Pons (tissue), 1 donor: ENCODE measurements at regions not wholly inside any gene's neighbourhood (a gene's known extent, or its start where the extent isn't known, plus 50 kb on each side); places are given as distances from the start of the nearest gene placed in this dataset.
A peak's percentile ranks its signal among the peaks of the same experiment; 100 is the strongest.
"Not testable (repeated sequence)": the region's sequence is repeated elsewhere in the genome, so short reads cannot be mapped to it uniquely, and the experiment has no call there.

Source experiments
- DNase-seq: peaks from one replicate; pipeline ENCODE4 v3.0.0-alpha.2; 2016; ENCODE audit warnings: low spot score

DNA sequence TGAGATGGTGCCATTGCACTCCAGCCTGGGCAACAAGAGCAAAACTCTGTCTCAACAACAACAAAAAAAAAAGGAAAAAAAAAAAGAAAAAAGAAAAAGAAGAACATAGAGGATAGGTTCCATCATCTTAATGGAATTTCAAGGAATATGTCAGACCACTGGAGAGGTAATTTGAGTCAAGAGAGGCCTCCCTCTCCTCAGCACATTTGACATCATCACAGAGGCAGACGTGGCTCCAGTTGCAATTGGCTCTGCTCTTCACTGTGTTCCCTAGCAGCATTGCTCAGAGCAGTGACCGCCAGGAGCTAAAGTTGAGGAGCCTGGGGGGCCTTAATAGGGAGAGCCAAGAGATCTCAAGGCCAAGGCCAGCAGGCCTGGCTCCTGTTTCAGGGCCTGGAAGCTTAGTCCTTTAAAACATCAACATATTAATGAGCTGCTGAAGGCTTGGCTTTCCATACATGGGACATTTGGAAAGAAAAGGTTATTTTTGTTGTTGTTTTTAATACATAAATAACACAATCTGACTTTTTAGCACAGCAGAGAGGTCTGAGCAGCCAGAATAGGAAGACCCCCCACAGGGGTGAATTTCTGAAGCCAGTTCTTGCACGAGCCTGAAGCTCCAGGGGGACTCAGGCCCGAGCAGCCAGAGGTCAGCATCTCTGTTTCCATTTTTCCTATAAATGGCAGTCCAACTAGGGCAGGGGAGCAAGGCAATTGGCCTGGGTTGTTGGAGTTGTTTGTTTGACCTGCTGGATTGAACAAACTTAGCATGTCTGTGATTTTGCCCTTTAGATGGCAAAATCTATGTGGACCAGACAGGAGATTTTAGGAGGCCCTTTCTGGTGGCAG, 118.3 kb upstream of the FGGY start:
- DNase-seq: peak; percentile 17

DNA sequence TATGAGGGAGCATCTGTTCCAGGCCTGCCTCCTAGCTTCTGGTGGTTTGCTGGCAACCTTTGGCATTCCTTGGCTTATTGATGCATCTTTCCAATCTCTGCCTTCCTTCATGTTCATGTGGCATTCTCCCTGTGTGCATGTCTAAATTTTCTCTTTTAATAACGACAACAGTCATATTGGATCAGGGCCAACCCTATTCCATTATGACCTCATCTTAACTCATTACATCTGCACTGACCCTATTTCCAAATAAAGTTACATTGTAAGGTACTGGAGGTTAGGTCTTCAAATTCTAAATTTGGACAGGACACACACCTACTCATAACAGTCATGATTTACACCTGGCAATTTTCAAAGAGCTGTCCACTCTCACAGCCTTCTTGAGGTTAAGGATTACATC, 117.2 kb upstream of the FGGY start:
- no peak for DNase-seq

DNA sequence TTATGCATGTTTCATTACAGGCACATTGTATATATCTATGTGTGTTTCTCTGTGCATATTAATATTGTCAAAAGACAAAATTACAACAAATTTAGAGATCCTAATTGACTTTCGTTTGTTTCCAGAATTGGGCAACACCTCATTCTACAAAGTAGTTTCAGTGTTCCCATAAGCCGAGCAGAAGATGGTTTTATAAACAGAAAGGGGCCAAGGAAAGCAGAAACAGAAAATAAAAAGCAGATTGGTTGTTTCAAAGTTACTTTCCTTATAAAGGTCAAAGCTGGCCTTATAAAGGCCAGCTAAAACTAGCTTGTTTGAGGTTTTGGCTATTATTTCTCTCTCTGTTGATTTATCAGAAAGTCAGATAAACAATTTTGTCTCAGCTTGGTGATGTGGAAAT, 116.2 kb upstream of the FGGY start:
- DNase-seq: no peak

DNA sequence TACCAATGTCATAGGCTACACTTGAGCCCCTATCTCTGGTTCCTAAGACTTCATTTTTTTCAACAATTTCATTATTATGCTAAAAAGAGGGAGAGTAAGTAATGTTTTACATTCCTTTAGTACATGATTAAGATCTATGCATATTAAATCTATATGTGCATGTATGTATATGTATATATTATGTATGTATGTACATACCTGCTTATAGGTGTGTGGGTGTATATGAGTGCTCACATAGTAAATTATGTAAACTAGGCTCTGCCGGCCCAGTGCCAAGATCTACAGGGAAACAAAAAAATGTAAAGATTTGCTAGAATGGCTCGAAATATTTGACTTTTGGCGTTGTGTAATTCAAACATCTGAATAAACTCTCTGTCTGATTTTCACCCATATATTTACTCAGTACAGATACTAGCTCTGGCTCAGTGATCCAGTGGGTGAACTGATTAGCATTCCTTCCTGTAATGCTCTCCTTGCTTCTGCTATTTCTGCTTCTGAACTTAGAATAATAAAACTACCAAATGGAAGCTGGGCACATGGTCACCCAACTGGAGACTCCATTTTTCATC, 113.1 kb upstream of the FGGY start:
- no peak for DNase-seq

DNA sequence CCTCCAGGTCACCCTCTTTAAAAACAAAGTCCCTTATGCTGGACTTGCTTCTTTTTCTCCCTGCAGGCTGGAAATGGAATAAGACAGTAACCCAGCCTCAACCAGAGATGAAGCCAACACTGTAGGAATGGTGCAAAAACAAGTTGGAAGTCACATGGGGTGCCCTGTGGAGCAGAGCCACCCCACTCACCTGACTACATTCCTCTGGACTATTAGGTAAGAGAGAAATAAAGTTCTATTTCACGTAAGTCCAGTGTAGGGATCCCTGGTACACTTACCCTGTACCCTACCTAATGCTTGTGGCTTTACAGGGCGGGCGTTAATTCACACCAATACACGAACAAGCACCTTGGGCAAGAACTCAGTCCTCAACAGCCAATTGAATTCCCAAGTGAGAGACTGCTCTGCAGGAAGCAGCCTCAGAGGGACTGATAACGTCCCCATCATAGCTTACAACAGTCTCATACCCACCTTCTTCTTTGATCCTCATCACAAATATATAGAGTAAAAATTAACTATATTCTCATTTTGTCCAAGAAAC, 112.5 kb upstream of the FGGY start:
- no peak for DNase-seq

DNA sequence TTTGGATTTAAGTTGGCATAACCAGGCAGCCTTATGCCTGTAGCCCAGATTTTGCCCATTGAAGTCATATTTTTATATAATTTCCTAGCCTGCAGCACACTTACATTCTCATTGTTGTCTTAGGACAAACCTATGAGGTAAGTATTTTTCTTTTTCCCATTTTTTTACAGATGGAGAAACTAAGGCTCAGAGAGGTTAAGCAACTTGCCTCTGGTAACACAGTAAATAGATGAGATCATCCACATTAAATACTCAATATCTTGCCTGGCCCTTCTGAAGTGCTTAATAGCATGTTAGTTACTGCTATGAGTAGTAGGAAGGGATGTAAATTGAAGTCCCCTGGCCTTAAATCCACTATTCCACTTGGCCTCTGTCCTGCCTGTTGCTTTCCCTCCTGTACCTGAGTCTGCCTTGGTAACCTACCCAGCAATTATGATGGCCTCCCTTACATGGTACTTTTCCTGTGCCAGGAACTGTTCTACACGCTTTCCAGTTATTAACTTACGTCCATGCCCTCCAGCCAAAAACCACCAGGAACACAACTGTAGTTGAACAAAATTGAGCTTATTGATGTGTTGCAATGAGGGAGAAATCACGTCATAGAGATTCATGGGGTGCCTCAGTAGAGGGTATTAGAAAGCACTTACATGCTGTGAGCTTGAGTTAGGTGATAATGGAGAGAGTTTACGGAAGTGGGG, 111.6 kb upstream of the FGGY start:
- DNase-seq: no peak

DNA sequence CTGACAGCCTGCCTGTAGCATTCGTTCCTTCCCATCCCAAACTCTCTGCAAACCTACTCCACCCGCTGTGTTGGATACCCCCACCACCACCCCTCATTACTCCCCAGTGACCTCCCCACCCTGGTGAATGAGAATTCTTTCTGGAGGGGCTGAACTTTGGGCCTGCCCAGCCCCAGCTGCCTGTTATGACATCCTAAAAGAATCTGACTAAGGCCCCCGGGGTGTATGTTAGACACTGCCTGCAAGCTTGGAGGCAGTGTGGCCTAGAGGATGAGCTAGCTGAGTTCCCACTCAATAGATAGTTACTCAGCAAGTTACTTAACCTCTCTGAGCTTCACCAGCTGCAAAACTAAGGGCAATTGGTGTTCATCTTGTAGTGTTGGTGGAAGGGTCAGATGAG, 110.2 kb upstream of the FGGY start:
- no peak for DNase-seq

DNA sequence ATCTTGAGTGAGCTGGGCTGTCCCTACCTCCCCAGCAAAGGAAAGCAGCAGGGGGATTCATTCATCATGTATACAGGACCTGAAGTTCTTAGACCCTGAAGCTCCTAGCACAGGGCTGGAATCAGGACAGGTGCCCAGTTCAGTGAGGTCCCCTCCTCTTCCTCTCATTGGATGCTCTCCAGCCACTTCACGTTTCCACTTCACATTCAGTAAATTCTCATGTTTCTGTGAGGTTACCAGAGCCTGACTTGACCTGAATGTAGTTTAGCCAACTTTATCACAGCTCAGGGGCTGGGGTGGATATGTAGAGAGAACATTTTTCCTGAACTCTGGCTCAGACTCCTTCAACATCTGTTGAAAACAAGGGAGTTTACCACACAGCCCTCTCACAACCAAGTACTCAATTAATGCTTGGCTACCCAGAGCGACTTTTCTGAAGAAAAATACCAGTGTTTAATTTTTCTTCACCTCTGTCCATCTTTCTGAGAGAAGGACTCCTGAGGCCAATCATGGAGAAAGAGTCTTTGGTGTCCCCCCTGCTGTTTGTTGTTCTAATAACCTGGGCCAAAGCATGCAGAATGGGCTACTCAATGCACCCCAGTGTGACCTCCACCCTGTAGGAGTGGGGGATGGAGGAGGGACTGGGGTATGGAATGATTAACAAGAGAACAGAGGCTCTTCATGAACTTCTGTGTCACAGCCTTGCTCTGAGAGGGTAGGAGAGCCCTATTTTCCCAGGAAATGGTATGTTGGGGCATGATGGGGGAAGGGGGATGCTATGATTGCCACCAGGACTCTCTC, 108.3 kb upstream of the FGGY start:
- no peak for DNase-seq

DNA sequence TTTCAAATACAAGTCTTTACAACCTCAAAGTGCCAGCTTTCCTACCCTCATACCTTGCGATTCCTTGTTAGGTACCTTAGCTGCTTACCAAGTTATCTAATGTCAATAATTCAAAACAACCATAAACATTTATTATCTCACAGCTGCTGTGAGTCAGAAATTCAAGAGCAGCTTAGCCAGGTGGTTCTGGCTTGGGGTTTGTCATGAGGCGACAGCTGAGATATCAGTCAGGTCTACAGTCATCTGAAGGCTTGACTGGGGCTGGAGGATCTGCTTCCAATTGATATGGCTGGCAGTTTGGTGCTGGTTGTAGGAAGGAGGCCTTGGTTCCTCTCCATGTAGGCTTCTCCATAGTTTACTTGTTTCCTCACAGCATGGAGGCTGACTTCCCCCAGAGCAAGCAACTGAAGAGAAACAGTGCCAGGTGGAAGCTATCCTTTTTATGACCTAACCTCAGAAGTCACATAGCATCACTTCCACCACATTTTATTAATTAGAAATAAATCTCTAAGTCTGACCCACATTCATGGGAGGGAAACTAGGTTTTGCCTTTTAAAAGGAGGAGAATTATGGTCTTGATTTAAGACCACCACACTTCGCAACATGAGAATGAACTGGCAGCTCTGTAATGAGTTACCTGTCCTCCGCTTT, 103.3 kb upstream of the FGGY start:
- no peak for DNase-seq

DNA sequence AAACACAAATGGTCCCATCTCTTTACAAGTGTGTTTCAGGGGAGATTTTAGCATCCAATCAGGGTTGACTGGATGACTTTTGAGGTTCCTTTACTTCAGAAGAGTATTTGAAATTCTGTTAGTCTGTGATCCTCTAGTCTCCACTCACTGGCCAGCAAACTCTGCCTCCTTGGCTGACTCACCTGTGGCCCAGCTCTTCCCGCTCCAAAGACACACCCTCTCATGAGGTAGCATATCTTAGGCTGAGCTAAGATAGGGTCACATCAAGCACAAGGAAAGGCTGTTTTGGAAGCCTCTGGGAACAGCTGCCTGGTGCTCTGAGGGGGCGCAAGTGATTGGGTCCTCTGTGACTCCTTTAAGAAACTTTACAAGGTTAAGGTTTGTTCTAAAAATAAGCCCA, 102.3 kb upstream of the FGGY start:
- no peak for DNase-seq

DNA sequence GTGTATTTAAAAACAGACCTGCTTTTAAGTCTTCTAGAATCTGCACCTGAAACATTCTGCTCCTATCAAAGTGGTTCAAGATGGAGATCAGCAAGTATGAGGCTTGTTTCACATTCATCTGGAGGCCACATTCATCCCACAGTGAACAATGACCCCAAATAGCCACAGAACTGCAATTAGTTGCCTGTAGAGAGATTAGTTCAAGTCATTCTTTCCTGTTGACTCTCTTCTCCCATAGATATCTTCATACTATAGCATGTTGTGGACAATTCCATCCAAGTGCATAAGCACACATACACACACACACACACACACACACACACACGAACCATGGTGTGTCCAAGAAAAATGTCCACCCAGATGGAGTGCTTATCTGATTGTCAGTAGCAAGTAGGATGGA, 101.7 kb upstream of the FGGY start:
- no peak for DNase-seq

DNA sequence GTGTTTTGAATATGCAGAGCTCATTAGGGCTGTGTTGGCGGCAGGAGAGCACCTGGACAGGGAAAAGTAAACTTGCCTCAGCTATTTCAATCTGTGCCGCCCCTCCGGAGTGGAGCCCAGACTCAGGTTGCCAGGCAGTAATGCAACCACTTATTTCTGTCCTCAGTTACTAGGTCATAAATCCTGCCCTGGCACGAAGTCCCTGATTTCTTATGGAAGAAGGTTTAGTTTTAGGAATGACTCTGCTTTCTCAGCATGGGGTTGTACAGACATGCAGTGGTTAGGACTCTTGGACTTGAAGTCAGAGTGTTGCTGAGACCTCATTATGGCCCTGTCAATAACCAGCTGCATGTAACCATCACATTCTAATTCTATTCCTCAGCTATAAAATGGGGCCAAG, 98.3 kb upstream of the FGGY start:
- DNase-seq: no peak

DNA sequence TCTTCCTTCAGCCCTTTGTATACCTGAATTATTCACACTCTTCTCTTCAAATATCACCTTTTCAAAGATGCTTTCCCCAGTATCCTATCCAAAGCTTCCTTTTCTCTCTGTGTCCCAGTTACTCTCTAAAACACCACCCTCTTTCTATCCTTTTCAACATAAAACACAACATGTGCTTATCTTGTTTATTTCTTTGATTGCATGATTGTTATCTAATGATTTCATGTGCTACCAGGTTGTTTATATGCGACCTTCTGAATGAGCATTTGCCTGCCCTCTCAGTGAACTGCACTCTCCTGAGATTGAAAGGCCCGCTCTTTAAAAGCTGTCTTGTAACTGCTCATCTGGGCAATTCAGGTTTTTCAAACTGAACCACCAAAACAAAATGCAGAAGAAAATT, 97.7 kb upstream of the FGGY start:
- DNase-seq: no peak

DNA sequence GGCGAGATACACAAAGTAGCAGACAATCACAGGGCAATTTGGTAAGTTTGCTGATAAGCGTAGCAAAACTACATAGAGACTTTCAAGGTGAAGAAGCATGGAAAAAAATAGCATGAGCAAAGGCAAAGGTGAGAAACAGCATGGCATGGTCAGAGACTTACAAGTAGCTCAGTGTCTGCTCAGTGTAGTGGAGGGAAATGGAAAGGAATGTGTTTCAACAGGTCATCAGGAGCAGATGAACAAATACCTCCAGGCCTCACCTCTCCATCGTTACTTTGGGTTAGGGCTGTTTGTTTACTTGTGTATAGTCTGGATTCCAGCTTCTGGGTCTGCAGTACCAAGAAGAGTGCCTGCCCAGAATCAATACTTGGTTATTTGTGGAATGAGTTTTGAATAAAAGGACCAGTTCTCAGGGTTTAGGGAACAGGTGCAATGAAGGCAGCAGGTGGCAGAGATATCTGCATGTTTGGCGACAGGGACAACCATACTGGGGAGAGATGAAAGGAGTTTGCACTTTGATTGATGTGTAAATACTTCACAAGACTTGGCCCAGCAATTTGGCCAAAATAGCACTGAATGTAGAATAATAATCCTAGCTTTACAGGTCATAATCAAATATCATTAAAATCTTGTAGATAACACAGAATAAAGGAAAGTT, 97.0 kb upstream of the FGGY start:
- DNase-seq: no peak

DNA sequence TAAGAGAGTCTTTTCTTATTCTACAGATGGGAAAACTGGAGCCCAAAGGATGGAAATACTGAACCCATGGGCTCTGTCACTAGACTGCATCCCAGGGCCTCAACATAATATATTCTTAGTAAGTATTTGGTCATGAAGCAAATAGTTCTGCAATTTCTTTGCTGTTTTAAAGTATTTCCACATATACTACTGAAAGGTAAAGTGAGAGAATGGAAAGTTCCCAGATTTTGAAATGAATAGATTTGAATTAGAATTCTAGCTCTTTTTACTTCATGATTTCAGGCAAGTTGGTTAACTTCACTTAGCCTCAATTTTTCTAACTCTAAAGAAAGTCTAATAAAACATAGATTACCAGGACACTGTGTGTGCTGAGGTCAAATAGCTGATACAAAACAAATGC, 95.6 kb upstream of the FGGY start:
- DNase-seq: no peak

DNA sequence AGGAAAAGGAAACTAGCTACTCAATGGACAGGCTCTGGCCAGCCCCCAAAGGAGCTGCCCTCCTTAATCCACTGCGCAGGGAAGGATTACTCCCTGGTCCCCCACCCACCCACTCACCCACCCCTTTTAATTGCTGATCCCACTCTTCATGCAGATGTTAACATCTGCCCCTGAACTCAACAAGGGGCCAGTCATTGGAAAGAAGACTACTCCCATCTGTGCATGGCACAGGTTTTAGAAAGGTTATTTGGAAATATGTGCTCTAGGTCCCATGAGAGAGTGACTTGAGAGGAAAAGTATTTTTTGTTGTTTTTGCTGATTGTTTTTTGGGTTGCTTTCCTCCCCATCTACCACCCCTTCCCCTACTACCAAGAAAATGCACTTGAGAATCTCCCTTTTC, 94.4 kb upstream of the FGGY start:
- DNase-seq: no peak

DNA sequence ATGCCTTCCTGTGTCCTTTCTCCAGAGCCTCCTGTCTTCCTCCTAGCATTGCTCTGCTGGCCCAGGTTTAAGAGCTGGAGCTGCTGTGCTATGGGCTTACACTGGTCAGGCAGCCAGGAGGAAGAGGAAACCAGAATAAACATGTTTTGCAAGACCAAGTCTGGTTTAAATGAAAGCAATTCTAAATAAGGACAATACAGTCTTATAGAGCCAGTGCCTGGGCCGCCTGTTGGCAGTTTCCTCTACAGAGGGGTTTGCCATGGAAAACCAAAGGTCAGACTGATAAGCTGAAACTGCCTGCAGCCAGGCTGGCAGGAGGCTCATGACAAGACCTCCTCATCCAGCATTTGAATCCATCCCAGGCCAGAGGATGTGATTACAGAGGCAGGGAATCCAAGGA, 92.9 kb upstream of the FGGY start:
- DNase-seq: peak; percentile 68

DNA sequence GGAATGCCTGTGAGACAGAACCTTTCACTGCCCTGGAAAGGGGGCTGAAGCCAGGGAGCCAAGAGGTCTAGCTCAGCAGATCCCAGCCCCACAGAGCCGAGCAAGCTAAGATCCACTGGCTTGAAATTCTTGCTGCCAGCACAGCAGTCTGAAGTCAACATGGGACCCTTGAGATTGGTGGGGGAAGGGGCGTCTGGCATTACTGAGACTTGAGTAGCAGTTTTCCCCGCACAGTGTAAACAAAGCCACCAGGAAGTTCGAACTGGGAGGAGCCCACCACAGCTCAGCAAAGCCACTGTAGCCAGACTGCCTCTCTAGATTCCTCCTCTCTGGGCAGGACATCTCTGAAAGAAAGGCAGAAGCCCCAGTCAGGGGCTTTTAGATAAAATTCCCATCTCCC, 90.3 kb upstream of the FGGY start:
- not testable (repeated sequence) for DNase-seq

DNA sequence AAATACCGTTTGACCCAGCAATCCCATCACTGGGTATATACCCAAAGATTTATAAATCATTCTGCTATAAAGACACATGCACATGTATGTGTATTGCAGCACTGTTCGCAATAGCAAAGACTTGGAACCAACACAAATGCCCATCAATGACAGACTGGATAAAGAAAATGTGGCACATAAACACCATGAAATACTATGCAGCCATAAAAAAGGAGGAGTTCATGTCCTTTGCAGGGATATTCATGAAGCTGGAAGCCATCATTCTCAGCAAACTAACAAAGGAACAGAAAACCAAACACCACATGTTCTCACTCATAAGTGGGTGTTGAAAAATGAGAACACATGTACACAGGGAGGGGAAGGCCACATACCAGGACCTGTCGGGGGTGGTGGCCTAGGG, 86.5 kb upstream of the FGGY start:
- not testable (repeated sequence) for DNase-seq

DNA sequence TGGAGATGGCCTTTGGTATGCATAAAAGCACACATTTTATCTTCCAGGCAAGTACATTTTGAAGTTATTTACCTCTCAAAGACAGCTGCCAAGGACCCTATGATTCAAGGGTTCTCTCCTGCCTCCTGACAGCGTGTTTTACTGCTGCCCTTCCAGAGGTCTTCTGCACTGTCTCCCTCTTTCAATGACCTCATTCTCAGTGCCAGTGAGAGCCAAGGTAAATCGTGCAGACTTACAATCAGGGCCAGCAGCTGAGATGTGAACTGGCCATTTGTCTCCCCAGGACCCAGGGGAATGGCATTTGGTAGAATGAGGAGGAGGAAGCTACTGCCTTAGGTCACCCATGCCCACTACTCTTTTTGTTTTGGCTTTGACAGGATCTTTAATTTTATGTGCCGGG, 84.2 kb upstream of the FGGY start:
- no peak for DNase-seq
